ENCODE measurements at regions not wholly inside any gene's neighbourhood (a gene's known extent, or its start where the extent isn't known, plus 50 kb on each side); places are given as distances from the start of the nearest gene placed in this dataset.

GRCh38 chr4:158313566-158313965, 103.3 kb downstream of the TMEM144 start:
- no peak for DNase-seq

GRCh38 chr4:158314756-158315487, 104.6 kb downstream of the TMEM144 start:
- DNase-seq = no peak

GRCh38 chr4:158315706-158316105, 105.4 kb downstream of the TMEM144 start:
- DNase-seq = no peak

- no peak for DNase-seq
These were observed 106.0 kb downstream of the TMEM144 start for GRCh38 chr4:158316264-158316663.

- DNase-seq = no peak
These were observed 109.6 kb downstream of the TMEM144 start for GRCh38 chr4:158319880-158320279.

GRCh38 chr4:158322109-158322508, 111.8 kb downstream of the TMEM144 start:
- peak; percentile 11 for DNase-seq

- peak; percentile 75 for DNase-seq
These were observed 117.2 kb downstream of the TMEM144 start for GRCh38 chr4:158327525-158327924.

GRCh38 chr4:158331863-158332262, 121.6 kb downstream of the TMEM144 start:
- DNase-seq = no peak

- no peak for DNase-seq
These were observed 123.5 kb downstream of the TMEM144 start for GRCh38 chr4:158333820-158334219.

- DNase-seq = no peak
These were observed 131.6 kb downstream of the TMEM144 start for GRCh38 chr4:158341896-158342295.

GRCh38 chr4:158346576-158346975, 136.3 kb downstream of the TMEM144 start:
- no peak for DNase-seq

- DNase-seq = no peak
These were observed 137.3 kb downstream of the TMEM144 start for GRCh38 chr4:158347556-158347955.

- DNase-seq = no peak
These were observed 139.9 kb downstream of the TMEM144 start for GRCh38 chr4:158350161-158350560.

- DNase-seq = peak; percentile 81
These were observed 143.4 kb downstream of the TMEM144 start for GRCh38 chr4:158353541-158354304.

GRCh38 chr4:158356301-158356700, 146.0 kb downstream of the TMEM144 start:
- DNase-seq = peak; percentile 10

GRCh38 chr4:158367932-158368441, 153.7 kb upstream of the RXFP1 start:
- DNase-seq = peak; percentile 25

- no peak for DNase-seq
These were observed 150.5 kb upstream of the RXFP1 start for GRCh38 chr4:158371158-158371557.

- DNase-seq = no peak
These were observed 147.4 kb upstream of the RXFP1 start for GRCh38 chr4:158374318-158374717.

GRCh38 chr4:158376106-158376840, 145.4 kb upstream of the RXFP1 start:
- no peak for DNase-seq

- no peak for DNase-seq
These were observed 137.3 kb upstream of the RXFP1 start for GRCh38 chr4:158384414-158384813.

GRCh38 chr4:158395343-158395742, 126.3 kb upstream of the RXFP1 start:
- DNase-seq = no peak

GRCh38 chr4:158395889-158396288, 125.8 kb upstream of the RXFP1 start:
- no peak for DNase-seq

GRCh38 chr4:158397781-158398180, 123.9 kb upstream of the RXFP1 start:
- no peak for DNase-seq
